NT2/D1 (cell line): ENCODE measurements at regions not wholly inside any gene's neighbourhood (a gene's known extent, or its start where the extent isn't known, plus 50 kb on each side); places are given as distances from the start of the nearest gene placed in this dataset.

Experiments used
- SUZ12 ChIP-seq: IDR thresholded peaks from 2 replicates; pipeline ENCODE4 v1.6.1; 2011; ENCODE audit not compliant: insufficient read length, insufficient read depth; ENCODE audit errors: extremely low read depth
- YY1 ChIP-seq: IDR thresholded peaks from 2 replicates; pipeline ENCODE4 v1.6.1; 2011; ENCODE audit not compliant: insufficient read length, insufficient read depth
- ZNF274 ChIP-seq: IDR thresholded peaks from 2 replicates; pipeline ENCODE4 v1.6.1; 2011; ENCODE audit warnings: mild to moderate bottlenecking, low read depth, low read length

DNA sequence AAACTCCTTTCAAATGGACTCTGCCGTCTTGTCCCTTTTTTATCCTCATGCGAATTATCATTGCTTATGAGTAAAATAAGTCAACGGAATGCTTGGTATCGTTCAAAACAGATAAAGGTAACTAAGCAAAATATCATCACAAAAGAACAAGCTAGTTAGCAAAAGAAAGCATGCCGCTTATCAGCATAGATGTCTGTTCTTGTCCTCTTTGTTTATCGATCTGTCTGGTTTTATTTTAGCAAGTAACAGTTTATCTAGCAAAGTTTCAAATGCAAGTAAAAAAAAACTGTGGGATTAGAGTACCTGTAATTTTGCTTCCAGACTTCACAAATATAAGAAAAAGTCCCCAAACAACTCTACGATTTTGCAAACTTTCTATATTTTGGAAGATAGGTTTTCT is 561.5 kb downstream of the USP25 start:
- TF ChIP-seq YY1 (no peak), ZNF274 (no peak), SUZ12 (no peak)
